PFSK-1 (cell line): ENCODE measurements at regions not wholly inside any gene's neighbourhood (a gene's known extent, or its start where the extent isn't known, plus 50 kb on each side); places are given as distances from the start of the nearest gene placed in this dataset.

Experiments
- POLR2AphosphoS5 ChIP-seq: IDR thresholded peaks from 2 replicates; pipeline ENCODE4 v1.6.1; 2012; ENCODE audit warnings: low read depth, mild to moderate bottlenecking, control low read depth, low read length, moderate library complexity
- REST ChIP-seq, 2 experiments: IDR thresholded peaks; 2 replicates each; pipeline versions ENCODE4 v1.6.1 to v1.8.0; 2011 to 2012; ENCODE audit warnings: low read depth in 2 of 2, low read length in 2 of 2, control low read depth in 1 of 2, inconsistent platforms in 1 of 2, mild to moderate bottlenecking in 1 of 2, moderate library complexity in 1 of 2; ENCODE audit not compliant: insufficient read depth in 1 of 2
- SIN3A ChIP-seq: IDR thresholded peaks from 2 replicates; pipeline ENCODE4 v1.6.1; 2012; ENCODE audit warnings: mild to moderate bottlenecking, low read length, moderate library complexity, borderline replicate concordance; ENCODE audit not compliant: insufficient read depth

- TF ChIP-seq POLR2AphosphoS5 (no peak), REST (IDR thresholded peaks at IDR 0.05; ENCODE audit: insufficient read depth in 1 of 2, low read depth in 2 of 2, low read length in 2 of 2) (no peak), SIN3A (no peak)
Observed at GRCh38 chr5:158246661-158247060, 387.7 kb upstream of the CLINT1 start.
